Left lung (tissue), 4 donors: ENCODE measurements at regions not wholly inside any gene's neighbourhood (a gene's known extent, or its start where the extent isn't known, plus 50 kb on each side); places are given as distances from the start of the nearest gene placed in this dataset.
"Not testable (repeated sequence)": the region's sequence is repeated elsewhere in the genome, so short reads cannot be mapped to it uniquely, and the experiment has no call there.

Experiments
- ATAC-seq: fragments of 200-7000 bp; cut with Tn5 transposase; one replicate; pipeline ENCODE4 v1.9.1; 2020; ENCODE audit warnings: moderate library complexity
- DNase-seq, 4 donors: peaks; one replicate each; pipeline ENCODE4 v3.0.0-alpha.2; 2013 to 2020
- H3K27ac ChIP-seq, 2 donors: fragments of 200-600 bp; sonication (generic) in 1 of 2; one replicate each; pipeline versions ENCODE4 v1.5.0 to v1.8.0; 2020 to 2021
- H3K27me3 ChIP-seq, 2 donors: fragments of 200-600 bp; sonication (generic) in 1 of 2; one replicate each; pipeline versions ENCODE4 v1.5.0 to v1.8.0; 2020 to 2021
- H3K36me3 ChIP-seq, 2 donors: fragments of 200-600 bp; sonication (generic) in 1 of 2; one replicate each; pipeline versions ENCODE4 v1.5.0 to v1.8.0; 2020 to 2021
- H3K4me1 ChIP-seq, 2 donors: fragments of 200-600 bp; one replicate each; pipeline ENCODE4 v1.8.0; 2021
- H3K4me3 ChIP-seq, 2 donors: fragments of 200-600 bp; sonication (generic) in 1 of 2; one replicate each; pipeline versions ENCODE4 v1.5.0 to v1.8.0; 2020 to 2021; ENCODE audit warnings: mild to moderate bottlenecking in 1 of 2
- H3K9me3 ChIP-seq, 2 donors: fragments of 200-600 bp; sonication (generic) in 1 of 2; one replicate each; pipeline versions ENCODE4 v1.5.0 to v1.8.0; 2020 to 2021
- intact Hi-C, 2 donors: fragments of 100-400 bp; cut with DNase I; formaldehyde crosslinking; loops; one replicate each; pipeline versions ENCODE4 v1.11.2 to v1.14.2; 2022
- TF ChIP-seq, protein P1 (sequence below), 2 donors: fragments of 200-600 bp; sonication (generic) in 1 of 2; IDR thresholded peaks; one replicate each; pipeline versions ENCODE4 v1.5.0 to v1.8.0; 2021; ENCODE audit warnings: antibody characterized with exemption in 2 of 2
- donor health status: DM: no; HTN: yes; CAD: no.
- donor health status: DM: no; HTN: no; CAD: no.

DNA sequence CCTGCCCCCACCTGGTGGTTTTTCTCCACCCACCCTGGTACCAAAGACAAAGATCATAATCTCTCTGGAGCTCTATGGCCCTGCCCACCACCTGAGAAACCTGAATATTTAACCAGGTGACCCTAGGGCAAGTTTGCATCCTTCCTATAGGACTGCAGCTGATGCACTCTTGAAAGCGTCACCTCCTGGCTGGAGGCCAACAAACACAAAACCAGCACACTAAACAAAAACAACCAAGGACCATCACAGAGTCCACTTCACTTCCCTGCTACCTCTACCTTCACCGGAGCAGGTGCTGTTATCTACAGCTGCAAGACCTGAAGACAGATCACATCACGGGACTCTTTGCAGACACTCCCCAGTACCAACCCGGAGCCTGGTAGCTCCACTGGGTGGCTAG, 296.7 kb upstream of the FGF13 start:
- TF ChIP-seq, protein P1, sequence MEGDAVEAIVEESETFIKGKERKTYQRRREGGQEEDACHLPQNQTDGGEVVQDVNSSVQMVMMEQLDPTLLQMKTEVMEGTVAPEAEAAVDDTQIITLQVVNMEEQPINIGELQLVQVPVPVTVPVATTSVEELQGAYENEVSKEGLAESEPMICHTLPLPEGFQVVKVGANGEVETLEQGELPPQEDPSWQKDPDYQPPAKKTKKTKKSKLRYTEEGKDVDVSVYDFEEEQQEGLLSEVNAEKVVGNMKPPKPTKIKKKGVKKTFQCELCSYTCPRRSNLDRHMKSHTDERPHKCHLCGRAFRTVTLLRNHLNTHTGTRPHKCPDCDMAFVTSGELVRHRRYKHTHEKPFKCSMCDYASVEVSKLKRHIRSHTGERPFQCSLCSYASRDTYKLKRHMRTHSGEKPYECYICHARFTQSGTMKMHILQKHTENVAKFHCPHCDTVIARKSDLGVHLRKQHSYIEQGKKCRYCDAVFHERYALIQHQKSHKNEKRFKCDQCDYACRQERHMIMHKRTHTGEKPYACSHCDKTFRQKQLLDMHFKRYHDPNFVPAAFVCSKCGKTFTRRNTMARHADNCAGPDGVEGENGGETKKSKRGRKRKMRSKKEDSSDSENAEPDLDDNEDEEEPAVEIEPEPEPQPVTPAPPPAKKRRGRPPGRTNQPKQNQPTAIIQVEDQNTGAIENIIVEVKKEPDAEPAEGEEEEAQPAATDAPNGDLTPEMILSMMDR (IDR thresholded peaks at IDR 0.05) = no peak
- intact Hi-C loops = no loop called here
- H3K36me3 ChIP-seq = no peaks in the 10 kb centered on the region
- H3K4me3 ChIP-seq = no peak overlapping the region
- no peak overlapping the region for H3K27ac ChIP-seq
- H3K9me3 ChIP-seq = peaks cover 0 to 2% of the 10 kb centered on the region in 2 donors
- no peaks in the 10 kb centered on the region for H3K4me1 ChIP-seq
- DNase-seq = no peak
- ATAC-seq = no peak
- H3K27me3 ChIP-seq = no peaks in the 10 kb centered on the region

DNA sequence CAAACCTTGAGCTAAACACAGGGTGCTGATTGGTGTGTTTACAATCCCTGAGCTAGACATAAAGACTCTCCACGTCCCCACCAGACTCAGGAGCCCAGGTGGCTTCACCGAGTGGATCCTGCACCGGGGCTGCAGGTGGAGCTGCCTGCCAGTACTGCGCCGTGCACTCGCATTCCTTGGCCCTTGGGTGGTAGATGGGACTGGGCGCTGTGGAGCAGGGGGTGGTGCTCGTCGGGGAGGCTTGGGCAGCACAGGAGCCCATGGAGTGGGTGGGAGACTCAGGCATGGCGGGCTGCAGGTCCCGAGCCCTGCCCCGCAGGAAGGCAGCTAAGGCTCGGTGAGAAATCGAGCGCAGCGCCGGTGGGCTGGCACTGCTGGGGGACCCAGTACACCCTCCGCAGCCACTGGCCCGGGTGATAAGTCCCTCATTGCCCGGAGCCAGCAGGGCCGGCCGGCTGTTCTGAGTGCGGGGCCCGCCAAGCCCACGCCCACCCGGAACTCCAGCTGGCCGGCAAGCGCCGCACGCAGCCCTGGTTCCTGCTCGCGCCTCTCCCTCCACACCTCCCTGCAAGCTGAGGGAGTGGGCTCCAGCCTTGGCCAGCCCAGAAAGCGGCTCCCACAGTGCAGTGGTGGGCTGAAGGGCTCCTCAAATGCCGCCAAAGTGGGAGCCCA, 292.5 kb upstream of the FGF13 start:
- H3K4me3 ChIP-seq, intact Hi-C loops, H3K4me1 ChIP-seq, H3K27me3 ChIP-seq, DNase-seq, H3K9me3 ChIP-seq, H3K36me3 ChIP-seq, ATAC-seq, H3K27ac ChIP-seq: not testable (repeated sequence)

DNA sequence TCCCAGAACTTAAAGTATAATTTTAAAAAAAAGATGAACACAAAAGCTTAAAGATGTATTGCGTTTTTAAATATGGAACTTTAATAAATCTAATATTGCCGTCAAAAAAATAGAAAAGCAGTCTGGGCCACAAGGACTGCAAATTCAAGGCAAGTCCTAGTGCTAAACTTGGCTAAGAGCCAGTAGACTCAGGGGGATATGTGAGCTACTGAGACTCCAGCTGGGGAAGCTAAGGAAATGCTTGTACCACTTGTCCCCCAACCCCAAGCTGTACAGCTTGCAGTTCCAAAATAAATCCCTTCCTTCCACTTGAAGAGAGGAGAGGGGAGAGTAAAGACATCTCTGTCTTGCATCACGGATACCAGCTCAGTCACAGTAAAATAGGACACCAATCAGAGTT, 290.8 kb upstream of the FGF13 start:
- Histone ChIP-seq H3K9me3 (no peaks in the 10 kb centered on the region), H3K36me3 (no peaks in the 10 kb centered on the region), H3K27me3 (no peaks in the 10 kb centered on the region), H3K4me1 (no peaks in the 10 kb centered on the region), H3K27ac (no peak overlapping the region), H3K4me3 (no peak overlapping the region)
- intact Hi-C loops = no loop called here
- TF ChIP-seq, protein P1 (IDR thresholded peaks at IDR 0.05) = no peak
- ATAC-seq (no peak), DNase-seq (no peak)

DNA sequence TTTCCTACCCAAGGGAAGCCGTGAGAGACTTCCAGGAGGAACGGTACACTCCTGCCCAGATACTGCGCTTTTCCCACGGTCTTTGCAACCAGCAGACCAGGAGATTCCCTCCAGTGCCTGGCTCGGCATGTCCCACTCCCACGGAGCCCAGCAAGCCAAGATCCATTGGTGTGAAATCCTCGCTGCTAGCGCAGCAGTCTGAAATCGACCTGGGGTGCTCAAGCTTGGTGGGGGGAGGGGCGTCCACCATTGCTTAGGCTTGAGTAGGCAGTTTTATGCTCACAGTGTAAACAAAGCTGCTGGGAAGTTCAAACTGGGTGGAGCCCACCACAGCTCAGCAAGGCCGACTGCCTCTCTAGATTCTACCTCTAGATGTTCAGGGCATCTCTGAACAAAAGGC, 284.8 kb upstream of the FGF13 start:
- intact Hi-C loops = no loop called here
- DNase-seq (no peak), ATAC-seq (no peak)
- no peaks in the 10 kb centered on the region for H3K36me3 ChIP-seq
- H3K4me3 ChIP-seq = no peak overlapping the region
- H3K4me1 ChIP-seq = no peaks in the 10 kb centered on the region
- no peaks in the 10 kb centered on the region for H3K9me3 ChIP-seq
- H3K27ac ChIP-seq = no peak overlapping the region
- no peaks in the 10 kb centered on the region for H3K27me3 ChIP-seq
- TF ChIP-seq, protein P1 (IDR thresholded peaks at IDR 0.05) = no peak

DNA sequence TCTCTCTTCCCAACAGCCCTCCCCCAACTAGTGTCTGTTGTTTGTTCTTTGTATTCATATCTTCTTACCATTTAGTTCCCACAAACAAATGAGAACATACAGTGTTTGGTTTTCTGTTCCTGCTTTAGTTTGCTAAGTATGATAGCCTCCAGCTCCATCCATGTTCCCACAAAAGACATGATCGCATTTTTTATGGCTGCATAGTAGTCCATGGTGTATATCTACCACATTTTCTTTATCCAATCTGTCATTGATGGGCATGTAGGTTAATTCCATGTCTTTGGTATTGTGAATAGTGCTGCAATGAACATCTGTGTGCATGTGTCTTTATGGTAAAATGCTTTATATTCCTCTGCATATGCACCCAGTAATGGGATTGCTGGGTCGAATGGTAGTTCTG, 283.9 kb upstream of the FGF13 start:
- H3K4me1 ChIP-seq = no peaks in the 10 kb centered on the region
- no peak overlapping the region for H3K27ac ChIP-seq
- intact Hi-C loops = no loop called here
- TF ChIP-seq, protein P1 (IDR thresholded peaks at IDR 0.05) = no peak
- DNase-seq = no peak
- H3K36me3 ChIP-seq = no peaks in the 10 kb centered on the region
- no peaks in the 10 kb centered on the region for H3K27me3 ChIP-seq
- H3K4me3 ChIP-seq = no peak overlapping the region
- ATAC-seq = no peak
- H3K9me3 ChIP-seq = no peaks in the 10 kb centered on the region

DNA sequence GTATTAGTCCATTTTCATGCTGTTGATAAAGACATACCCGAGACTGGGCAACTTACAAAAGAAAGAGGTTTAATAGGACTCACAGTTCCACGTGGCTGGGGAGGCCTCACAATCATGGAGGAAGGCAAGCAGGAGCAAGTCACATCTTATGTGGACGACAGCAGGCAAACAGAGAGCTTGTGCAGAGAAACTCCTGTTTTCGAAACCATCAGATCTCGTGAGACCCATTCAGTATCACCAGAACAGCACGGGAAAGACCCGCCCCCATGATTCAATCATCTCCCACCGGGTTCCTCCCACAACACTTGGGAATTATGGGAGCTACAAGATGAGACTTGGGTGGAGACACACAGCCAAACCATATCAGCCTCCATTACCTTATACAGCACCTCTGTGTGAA, 278.9 kb upstream of the FGF13 start:
- DNase-seq, ATAC-seq, H3K27me3 ChIP-seq: not testable (repeated sequence)

More for the DNA sequence above, 278.9 kb upstream of the FGF13 start:
- H3K27ac ChIP-seq, H3K36me3 ChIP-seq, H3K9me3 ChIP-seq, H3K4me3 ChIP-seq, intact Hi-C loops, H3K4me1 ChIP-seq: not testable (repeated sequence)
